ENCODE measurements at regions not wholly inside any gene's neighbourhood (a gene's known extent, or its start where the extent isn't known, plus 50 kb on each side); places are given as distances from the start of the nearest gene placed in this dataset.

DNA sequence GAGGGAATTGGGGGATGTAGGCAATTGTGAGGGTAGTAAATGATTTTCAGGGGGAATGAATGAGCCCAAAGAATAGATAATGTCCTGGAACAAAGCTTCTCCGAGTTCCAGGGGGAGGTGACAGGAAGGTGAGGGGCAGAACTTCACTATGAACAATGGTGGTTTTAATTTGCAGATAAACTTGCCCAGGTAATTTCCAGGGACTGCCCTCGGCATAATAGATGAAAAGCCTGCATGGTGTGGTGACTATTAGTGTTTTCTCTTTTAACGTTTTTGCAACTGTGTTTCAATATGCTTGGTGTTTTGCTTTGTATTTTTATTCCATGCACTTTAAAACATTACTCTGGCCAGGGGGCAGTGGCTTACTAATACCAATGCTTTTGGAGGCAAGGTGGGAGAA, 325.2 kb upstream of the RGS6 start:
- no peak overlapping the region for H3K14ac ChIP-seq (ENCODE audit: low read length)
- no peak overlapping the region for H3K27ac ChIP-seq (ENCODE audit: low read depth, low read length)
- H3K4ac ChIP-seq (ENCODE audit: low read depth, low read length) = no peak overlapping the region
- H2AFZ ChIP-seq (ENCODE audit: insufficient read depth, low read length, poor library complexity) = no peak overlapping the region
- H3K36me3 ChIP-seq (ENCODE audit: control insufficient read depth in 1 of 2, insufficient read depth in 2 of 2, low read length in 2 of 2) = no peaks in the 10 kb centered on the region
- no peak overlapping the region for H4K8ac ChIP-seq (ENCODE audit: low read depth, low read length)
- H3K23ac ChIP-seq (ENCODE audit: low read length) = no peak overlapping the region
- no peak overlapping the region for H2AK5ac ChIP-seq (ENCODE audit: low read length)
- no peak overlapping the region for H4K91ac ChIP-seq (ENCODE audit: low read depth, low read length)
- no peak overlapping the region for H2BK120ac ChIP-seq (ENCODE audit: insufficient read depth, low read length, poor library complexity)
- H3K18ac ChIP-seq (ENCODE audit: low read length) = no peak overlapping the region
- no peak overlapping the region for H3K4me2 ChIP-seq (ENCODE audit: low read length)
- WGBS (ENCODE audit: extremely low coverage, insufficient coverage, insufficient read length) = no CpG with 5 or more reads among the region's 3 CpGs
- H4K12ac ChIP-seq (ENCODE audit: low read depth, low read length) = no peak overlapping the region
- H2BK12ac ChIP-seq (ENCODE audit: low read length) = no peak overlapping the region
- H3K9me3 ChIP-seq (ENCODE audit: insufficient read depth, low read depth, low read length) = no peaks in the 10 kb centered on the region
- peaks cover 2% of the 10 kb centered on the region for H3K79me2 ChIP-seq (ENCODE audit: control insufficient read depth, insufficient read depth, low read length, poor library complexity)
- no peak overlapping the region for H2BK5ac ChIP-seq (ENCODE audit: low read depth, low read length, poor library complexity)
- no peaks in the 10 kb centered on the region for H3K27me3 ChIP-seq (ENCODE audit: insufficient read depth, low read length)
- H3K4me1 ChIP-seq (ENCODE audit: control insufficient read depth in 1 of 2, insufficient read depth in 2 of 2, low read length in 2 of 2) = no peaks in the 10 kb centered on the region
- no peak overlapping the region for H3K9ac ChIP-seq (ENCODE audit: low read length)
- DNase-seq = no peak
- no peak overlapping the region for H3K4me3 ChIP-seq (ENCODE audit: low read depth, low read length)
- H3K79me1 ChIP-seq (ENCODE audit: low read length) = no peaks in the 10 kb centered on the region

DNA sequence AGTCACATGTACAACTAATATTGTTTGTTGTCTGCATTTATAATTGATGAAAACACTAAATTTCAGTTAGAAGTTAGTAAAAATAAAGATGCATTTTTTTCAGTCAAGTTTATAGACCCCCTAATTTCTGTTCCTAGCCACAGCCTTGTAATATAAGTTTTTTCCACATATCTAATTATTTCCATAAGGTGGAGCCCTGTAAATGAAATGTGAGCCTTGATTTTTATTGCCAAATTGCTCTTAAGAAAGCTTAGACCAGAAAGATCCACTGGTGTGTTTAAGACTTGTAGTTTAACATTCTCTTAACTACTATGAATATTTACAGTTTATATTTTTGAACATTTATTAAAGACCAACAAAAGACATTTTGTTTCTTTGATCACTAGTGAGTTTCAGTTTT, 322.1 kb upstream of the RGS6 start:
- Histone ChIP-seq H3K79me2 (ENCODE audit: control insufficient read depth, insufficient read depth, low read length, poor library complexity) (peaks cover 2% of the 10 kb centered on the region), H2AK5ac (ENCODE audit: low read length) (no peak overlapping the region), H4K8ac (ENCODE audit: low read depth, low read length) (no peak overlapping the region), H2BK5ac (ENCODE audit: low read depth, low read length, poor library complexity) (no peak overlapping the region), H3K27me3 (ENCODE audit: insufficient read depth, low read length) (no peaks in the 10 kb centered on the region), H3K9ac (ENCODE audit: low read length) (no peak overlapping the region), H3K27ac (ENCODE audit: low read depth, low read length) (no peak overlapping the region), H3K4me2 (ENCODE audit: low read length) (no peak overlapping the region), H3K4me1 (ENCODE audit: control insufficient read depth in 1 of 2, insufficient read depth in 2 of 2, low read length in 2 of 2) (no peaks in the 10 kb centered on the region), H3K9me3 (ENCODE audit: insufficient read depth, low read depth, low read length) (no peaks in the 10 kb centered on the region), H2BK120ac (ENCODE audit: insufficient read depth, low read length, poor library complexity) (no peak overlapping the region), H3K4me3 (ENCODE audit: low read depth, low read length) (no peak overlapping the region), H3K23ac (ENCODE audit: low read length) (no peak overlapping the region), H3K14ac (ENCODE audit: low read length) (no peak overlapping the region), H2AFZ (ENCODE audit: insufficient read depth, low read length, poor library complexity) (no peak overlapping the region), H4K12ac (ENCODE audit: low read depth, low read length) (no peak overlapping the region), H4K91ac (ENCODE audit: low read depth, low read length) (no peak overlapping the region), H3K36me3 (ENCODE audit: control insufficient read depth in 1 of 2, insufficient read depth in 2 of 2, low read length in 2 of 2) (no peaks in the 10 kb centered on the region), H3K79me1 (ENCODE audit: low read length) (no peaks in the 10 kb centered on the region), H2BK12ac (ENCODE audit: low read length) (no peak overlapping the region), H3K4ac (ENCODE audit: low read depth, low read length) (no peak overlapping the region), H3K18ac (ENCODE audit: low read length) (no peak overlapping the region)
- no peak for DNase-seq

DNA sequence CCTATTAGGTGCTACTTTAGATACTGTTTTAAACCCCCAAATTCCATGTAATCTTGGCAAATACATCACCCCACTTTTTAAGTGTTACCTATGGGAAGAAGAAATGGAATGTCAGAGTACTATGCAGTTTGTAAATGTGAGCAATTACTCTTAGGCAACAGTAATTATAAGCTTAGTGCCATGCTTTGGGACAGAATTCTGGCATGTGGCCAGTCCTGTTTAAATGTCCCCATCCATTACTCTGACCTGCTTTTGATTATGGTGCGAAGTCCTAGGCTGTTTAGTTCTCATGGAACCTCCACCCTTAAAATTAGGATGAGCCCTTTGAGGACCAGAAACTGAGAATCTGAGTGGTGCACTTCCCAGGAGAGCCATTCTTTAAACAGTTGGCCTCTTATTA, 321.4 kb upstream of the RGS6 start:
- no peak overlapping the region for H2BK120ac ChIP-seq (ENCODE audit: insufficient read depth, low read length, poor library complexity)
- WGBS (ENCODE audit: extremely low coverage, insufficient coverage, insufficient read length) = no CpG with 5 or more reads among the region's 1 CpG
- H3K4me1 ChIP-seq (ENCODE audit: control insufficient read depth in 1 of 2, insufficient read depth in 2 of 2, low read length in 2 of 2) = no peaks in the 10 kb centered on the region
- H3K4me2 ChIP-seq (ENCODE audit: low read length) = no peak overlapping the region
- no peak overlapping the region for H4K8ac ChIP-seq (ENCODE audit: low read depth, low read length)
- no peak overlapping the region for H2AK5ac ChIP-seq (ENCODE audit: low read length)
- no peak overlapping the region for H4K91ac ChIP-seq (ENCODE audit: low read depth, low read length)
- peak in 1 of 2 donors; percentile 63 for DNase-seq
- H3K4ac ChIP-seq (ENCODE audit: low read depth, low read length) = no peak overlapping the region
- H3K36me3 ChIP-seq (ENCODE audit: control insufficient read depth in 1 of 2, insufficient read depth in 2 of 2, low read length in 2 of 2) = no peaks in the 10 kb centered on the region
- no peak overlapping the region for H4K12ac ChIP-seq (ENCODE audit: low read depth, low read length)
- no peak overlapping the region for H3K27ac ChIP-seq (ENCODE audit: low read depth, low read length)
- no peak overlapping the region for H3K14ac ChIP-seq (ENCODE audit: low read length)
- no peak overlapping the region for H2BK5ac ChIP-seq (ENCODE audit: low read depth, low read length, poor library complexity)
- no peaks in the 10 kb centered on the region for H3K9me3 ChIP-seq (ENCODE audit: insufficient read depth, low read depth, low read length)
- H3K27me3 ChIP-seq (ENCODE audit: insufficient read depth, low read length) = no peaks in the 10 kb centered on the region
- H3K79me1 ChIP-seq (ENCODE audit: low read length) = no peaks in the 10 kb centered on the region
- no peak overlapping the region for H2AFZ ChIP-seq (ENCODE audit: insufficient read depth, low read length, poor library complexity)
- H3K79me2 ChIP-seq (ENCODE audit: control insufficient read depth, insufficient read depth, low read length, poor library complexity) = peaks cover 2% of the 10 kb centered on the region
- no peak overlapping the region for H3K9ac ChIP-seq (ENCODE audit: low read length)
- no peak overlapping the region for H3K23ac ChIP-seq (ENCODE audit: low read length)
- H3K4me3 ChIP-seq (ENCODE audit: low read depth, low read length) = no peak overlapping the region
- H3K18ac ChIP-seq (ENCODE audit: low read length) = no peak overlapping the region
- H2BK12ac ChIP-seq (ENCODE audit: low read length) = no peak overlapping the region

DNA sequence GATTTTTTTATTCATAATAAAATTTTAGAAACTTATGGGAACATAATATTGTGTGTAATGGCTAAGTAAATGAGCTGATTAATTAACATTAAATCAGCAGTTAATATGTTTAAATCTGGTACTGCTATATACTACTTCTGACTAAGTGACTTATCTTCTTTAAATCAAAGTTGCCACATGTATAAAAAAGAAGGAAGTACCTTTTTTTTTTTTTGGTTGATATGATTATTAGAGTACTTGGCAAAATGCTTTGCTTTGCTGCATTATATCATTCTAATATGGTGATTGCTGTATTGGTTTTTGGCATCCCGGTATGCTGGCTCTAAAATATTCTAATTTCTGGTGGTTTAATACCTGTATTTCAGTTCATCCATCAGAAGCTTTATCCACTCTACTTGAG, 319.1 kb upstream of the RGS6 start:
- Histone ChIP-seq H2BK120ac (ENCODE audit: insufficient read depth, low read length, poor library complexity) (no peak overlapping the region), H3K4me1 (ENCODE audit: control insufficient read depth in 1 of 2, insufficient read depth in 2 of 2, low read length in 2 of 2) (peaks cover 0 to 2% of the 10 kb centered on the region in 2 experiments), H3K27ac (ENCODE audit: low read depth, low read length) (no peak overlapping the region), H2AFZ (ENCODE audit: insufficient read depth, low read length, poor library complexity) (no peak overlapping the region), H3K79me2 (ENCODE audit: control insufficient read depth, insufficient read depth, low read length, poor library complexity) (no peaks in the 10 kb centered on the region), H3K79me1 (ENCODE audit: low read length) (no peaks in the 10 kb centered on the region), H3K4me3 (ENCODE audit: low read depth, low read length) (no peak overlapping the region), H3K4ac (ENCODE audit: low read depth, low read length) (no peak overlapping the region), H4K91ac (ENCODE audit: low read depth, low read length) (no peak overlapping the region), H3K27me3 (ENCODE audit: insufficient read depth, low read length) (no peaks in the 10 kb centered on the region), H3K4me2 (ENCODE audit: low read length) (no peak overlapping the region), H4K8ac (ENCODE audit: low read depth, low read length) (no peak overlapping the region), H3K18ac (ENCODE audit: low read length) (no peak overlapping the region), H2AK5ac (ENCODE audit: low read length) (no peak overlapping the region), H3K9ac (ENCODE audit: low read length) (no peak overlapping the region), H2BK5ac (ENCODE audit: low read depth, low read length, poor library complexity) (no peak overlapping the region), H4K12ac (ENCODE audit: low read depth, low read length) (no peak overlapping the region), H3K14ac (ENCODE audit: low read length) (no peak overlapping the region), H2BK12ac (ENCODE audit: low read length) (no peak overlapping the region), H3K36me3 (ENCODE audit: control insufficient read depth in 1 of 2, insufficient read depth in 2 of 2, low read length in 2 of 2) (no peaks in the 10 kb centered on the region), H3K9me3 (ENCODE audit: insufficient read depth, low read depth, low read length) (no peaks in the 10 kb centered on the region), H3K23ac (ENCODE audit: low read length) (no peak overlapping the region)
- DNase-seq = no peak
- no CpG with 5 or more reads among the region's 1 CpG for WGBS (ENCODE audit: extremely low coverage, insufficient coverage, insufficient read length)
